GM23338 (cell line): ENCODE measurements at regions not wholly inside any gene's neighbourhood (a gene's known extent, or its start where the extent isn't known, plus 50 kb on each side); places are given as distances from the start of the nearest gene placed in this dataset.

Experiments used
- ATAC-seq: fragments of 200-7000 bp; cut with Tn5 transposase; 3 replicates; pipeline ENCODE4 v1.9.1; 2020
- DNase-seq: peaks from one replicate; pipeline ENCODE4 v3.0.0-alpha.2; 2015; ENCODE audit warnings: low spot score
- H2AFZ ChIP-seq: fragments of 200-600 bp; sonication (generic); 2 replicates; pipeline ENCODE4 v1.8.0; 2016; ENCODE audit warnings: antibody characterized with exemption, mild to moderate bottlenecking, moderate library complexity
- H3F3A ChIP-seq: fragments of 200-600 bp; sonication (generic); replicated peaks from 2 replicates; pipeline ENCODE4 v1.8.0; 2017; ENCODE audit warnings: antibody characterized with exemption, mixed run types, low read depth
- H3K27ac ChIP-seq: fragments of 200-600 bp; sonication (generic); 2 replicates; pipeline ENCODE4 v1.6.1; 2016; ENCODE audit warnings: low read depth
- H3K27me3 ChIP-seq: fragments of 200-600 bp; sonication (generic); 2 replicates; pipeline ENCODE4 v1.8.0; 2016; ENCODE audit warnings: mild to moderate bottlenecking, mixed run types, moderate library complexity; ENCODE audit not compliant: insufficient read depth
- H3K36me3 ChIP-seq: fragments of 200-600 bp; sonication (generic); 2 replicates; pipeline ENCODE4 v1.8.0; 2016; ENCODE audit warnings: mild to moderate bottlenecking; ENCODE audit not compliant: insufficient read depth
- H3K4me1 ChIP-seq: fragments of 200-600 bp; sonication (generic); 2 replicates; pipeline ENCODE4 v1.8.0; 2016; ENCODE audit warnings: mild to moderate bottlenecking, moderate library complexity; ENCODE audit not compliant: insufficient read depth
- H3K4me2 ChIP-seq: fragments of 200-600 bp; sonication (generic); 2 replicates; pipeline ENCODE4 v1.7.1; 2017; ENCODE audit warnings: mixed run types
- H3K4me3 ChIP-seq: fragments of 200-600 bp; sonication (generic); 2 replicates; pipeline ENCODE4 v1.6.1; 2016; ENCODE audit warnings: mixed run types
- H3K79me2 ChIP-seq: fragments of 200-600 bp; sonication (generic); replicated peaks from 2 replicates; pipeline ENCODE4 v1.8.0; 2017; ENCODE audit warnings: mild to moderate bottlenecking; ENCODE audit not compliant: insufficient read depth
- H3K9me2 ChIP-seq: fragments of 200-600 bp; sonication (generic); 2 replicates; pipeline ENCODE4 v1.8.0; 2017; ENCODE audit not compliant: insufficient read depth
- H4K20me1 ChIP-seq: fragments of 200-600 bp; sonication (generic); replicated peaks from 2 replicates; pipeline ENCODE4 v1.8.0; 2017; ENCODE audit warnings: mild to moderate bottlenecking; ENCODE audit not compliant: insufficient read depth
- H3K27ac Mint-ChIP-seq: 2 replicates; pipeline ENCODE4 v1.8.0; 2020; ENCODE audit warnings: inconsistent platforms, mild to moderate bottlenecking, moderate library complexity, mixed read lengths
- H3K27me3 Mint-ChIP-seq: 3 replicates; pipeline ENCODE4 v1.8.0; 2022; ENCODE audit warnings: low read depth, mild to moderate bottlenecking, moderate library complexity, mixed read lengths, inconsistent platforms; ENCODE audit not compliant: insufficient read depth, poor library complexity
- H3K36me3 Mint-ChIP-seq: 3 replicates; pipeline ENCODE4 v1.8.0; 2021; ENCODE audit warnings: low read depth, mild to moderate bottlenecking, inconsistent platforms, moderate library complexity, mixed read lengths
- H3K4me1 Mint-ChIP-seq: 3 replicates; pipeline ENCODE4 v1.8.0; 2020; ENCODE audit warnings: mild to moderate bottlenecking, inconsistent platforms, mixed read lengths
- H3K4me3 Mint-ChIP-seq: 3 replicates; pipeline ENCODE4 v1.8.0; 2021; ENCODE audit warnings: moderate library complexity, mild to moderate bottlenecking, inconsistent platforms, mixed read lengths
- H3K9me3 Mint-ChIP-seq: 3 replicates; pipeline ENCODE4 v1.8.0; 2020; ENCODE audit warnings: moderate library complexity, mild to moderate bottlenecking, inconsistent platforms, mixed read lengths
- CREB1 ChIP-seq: fragments of 250-450 bp; sonication (Bioruptor Pico); IDR thresholded peaks from 2 replicates; pipeline ENCODE4 v1.5.0; 2020; ENCODE audit warnings: low read depth, mild to moderate bottlenecking, moderate library complexity
- CTCF ChIP-seq, 2 experiments: fragments of 200-600 bp in 1 of 2; sonication (generic) in 1 of 2; conservative IDR thresholded peaks; 2 replicates each; pipeline versions ENCODE4 v1.5.1 to v1.6.1; 2016 to 2017; ENCODE audit warnings: antibody characterized with exemption in 2 of 2, low read depth in 2 of 2, mild to moderate bottlenecking in 2 of 2, moderate library complexity in 1 of 2
- ETS1 ChIP-seq: IDR thresholded peaks from 2 replicates; pipeline ENCODE4 v1.6.1; 2016; ENCODE audit warnings: antibody characterized with exemption
- EZH2 ChIP-seq: fragments of 200-600 bp; sonication (generic); IDR thresholded peaks from one replicate; pipeline ENCODE4 v1.8.0; 2017; ENCODE audit warnings: antibody characterized with exemption, mild to moderate bottlenecking, low read depth; ENCODE audit not compliant: unreplicated experiment
- EZH2phosphoT487 ChIP-seq: fragments of 200-600 bp; sonication (generic); IDR thresholded peaks from one replicate; pipeline ENCODE4 v1.8.1; 2018; ENCODE audit warnings: antibody characterized with exemption; ENCODE audit not compliant: unreplicated experiment
- JUNB ChIP-seq: IDR thresholded peaks from one replicate; pipeline ENCODE4 v1.6.1; 2016; ENCODE audit warnings: antibody characterized with exemption; ENCODE audit not compliant: unreplicated experiment
- NANOG ChIP-seq: IDR thresholded peaks from 2 replicates; pipeline ENCODE4 v1.6.1; 2016; ENCODE audit warnings: antibody characterized with exemption, borderline replicate concordance
- POLR2AphosphoS5 ChIP-seq: IDR thresholded peaks from 2 replicates; pipeline ENCODE4 v1.6.1; 2016; ENCODE audit warnings: antibody characterized with exemption, low read depth
- REST ChIP-seq: IDR thresholded peaks from one replicate; pipeline ENCODE4 v1.6.1; 2018; ENCODE audit warnings: antibody characterized with exemption; ENCODE audit not compliant: unreplicated experiment
- STAT1 ChIP-seq: IDR thresholded peaks from one replicate; pipeline ENCODE4 v1.6.1; 2016; ENCODE audit warnings: antibody characterized with exemption; ENCODE audit not compliant: unreplicated experiment
- ZNF114 ChIP-seq: fragments of 250-450 bp; sonication (Bioruptor Pico); IDR thresholded peaks from 2 replicates; pipeline ENCODE4 v1.5.0; 2020; ENCODE audit warnings: mild to moderate bottlenecking, moderate library complexity
- ZNF331 ChIP-seq: fragments of 250-450 bp; sonication (Bioruptor Pico); IDR thresholded peaks from 2 replicates; pipeline ENCODE4 v1.5.0; 2020; ENCODE audit warnings: low read depth, mild to moderate bottlenecking, moderate library complexity
- TF ChIP-seq, protein P1 (sequence below): fragments of 250-450 bp; sonication (Bioruptor Pico); IDR thresholded peaks from 2 replicates; pipeline ENCODE4 v1.5.0; 2020; ENCODE audit warnings: mild to moderate bottlenecking, moderate library complexity

- DNase-seq = no peak
- Mint-ChIP-seq H3K27ac (no peak overlapping the region), H3K36me3 (no peaks in the 10 kb centered on the region; the same call in 2 of the 3 replicates), H3K4me1 (no peaks in the 10 kb centered on the region), H3K9me3 (peaks cover 14% of the 10 kb centered on the region), H3K4me3 (no peak overlapping the region), H3K27me3 (no peaks in the 10 kb centered on the region)
- Histone ChIP-seq H2AFZ (no peak overlapping the region), H4K20me1 (no peaks in the 10 kb centered on the region), H3K79me2 (no peaks in the 10 kb centered on the region), H3F3A (no peaks in the 10 kb centered on the region), H3K27ac (no peak overlapping the region), H3K27me3 (no peaks in the 10 kb centered on the region), H3K36me3 (no peaks in the 10 kb centered on the region), H3K9me2 (no peaks in the 10 kb centered on the region), H3K4me1 (no peaks in the 10 kb centered on the region), H3K4me3 (no peak overlapping the region), H3K4me2 (no peak overlapping the region)
- ATAC-seq = no peak
- no peak for TF ChIP-seq ZNF331 (CRISPR knock-in tag)
- TF ChIP-seq NANOG = no peak
- TF ChIP-seq REST = no peak
- no peak for TF ChIP-seq CTCF (conservative IDR thresholded peaks at IDR 0.05; ENCODE audit: low read depth in 2 of 2)
- TF ChIP-seq CREB1 = no peak
- no peak for TF ChIP-seq JUNB
- TF ChIP-seq EZH2 = no peak
- TF ChIP-seq STAT1 = no peak
- TF ChIP-seq, protein P1, sequence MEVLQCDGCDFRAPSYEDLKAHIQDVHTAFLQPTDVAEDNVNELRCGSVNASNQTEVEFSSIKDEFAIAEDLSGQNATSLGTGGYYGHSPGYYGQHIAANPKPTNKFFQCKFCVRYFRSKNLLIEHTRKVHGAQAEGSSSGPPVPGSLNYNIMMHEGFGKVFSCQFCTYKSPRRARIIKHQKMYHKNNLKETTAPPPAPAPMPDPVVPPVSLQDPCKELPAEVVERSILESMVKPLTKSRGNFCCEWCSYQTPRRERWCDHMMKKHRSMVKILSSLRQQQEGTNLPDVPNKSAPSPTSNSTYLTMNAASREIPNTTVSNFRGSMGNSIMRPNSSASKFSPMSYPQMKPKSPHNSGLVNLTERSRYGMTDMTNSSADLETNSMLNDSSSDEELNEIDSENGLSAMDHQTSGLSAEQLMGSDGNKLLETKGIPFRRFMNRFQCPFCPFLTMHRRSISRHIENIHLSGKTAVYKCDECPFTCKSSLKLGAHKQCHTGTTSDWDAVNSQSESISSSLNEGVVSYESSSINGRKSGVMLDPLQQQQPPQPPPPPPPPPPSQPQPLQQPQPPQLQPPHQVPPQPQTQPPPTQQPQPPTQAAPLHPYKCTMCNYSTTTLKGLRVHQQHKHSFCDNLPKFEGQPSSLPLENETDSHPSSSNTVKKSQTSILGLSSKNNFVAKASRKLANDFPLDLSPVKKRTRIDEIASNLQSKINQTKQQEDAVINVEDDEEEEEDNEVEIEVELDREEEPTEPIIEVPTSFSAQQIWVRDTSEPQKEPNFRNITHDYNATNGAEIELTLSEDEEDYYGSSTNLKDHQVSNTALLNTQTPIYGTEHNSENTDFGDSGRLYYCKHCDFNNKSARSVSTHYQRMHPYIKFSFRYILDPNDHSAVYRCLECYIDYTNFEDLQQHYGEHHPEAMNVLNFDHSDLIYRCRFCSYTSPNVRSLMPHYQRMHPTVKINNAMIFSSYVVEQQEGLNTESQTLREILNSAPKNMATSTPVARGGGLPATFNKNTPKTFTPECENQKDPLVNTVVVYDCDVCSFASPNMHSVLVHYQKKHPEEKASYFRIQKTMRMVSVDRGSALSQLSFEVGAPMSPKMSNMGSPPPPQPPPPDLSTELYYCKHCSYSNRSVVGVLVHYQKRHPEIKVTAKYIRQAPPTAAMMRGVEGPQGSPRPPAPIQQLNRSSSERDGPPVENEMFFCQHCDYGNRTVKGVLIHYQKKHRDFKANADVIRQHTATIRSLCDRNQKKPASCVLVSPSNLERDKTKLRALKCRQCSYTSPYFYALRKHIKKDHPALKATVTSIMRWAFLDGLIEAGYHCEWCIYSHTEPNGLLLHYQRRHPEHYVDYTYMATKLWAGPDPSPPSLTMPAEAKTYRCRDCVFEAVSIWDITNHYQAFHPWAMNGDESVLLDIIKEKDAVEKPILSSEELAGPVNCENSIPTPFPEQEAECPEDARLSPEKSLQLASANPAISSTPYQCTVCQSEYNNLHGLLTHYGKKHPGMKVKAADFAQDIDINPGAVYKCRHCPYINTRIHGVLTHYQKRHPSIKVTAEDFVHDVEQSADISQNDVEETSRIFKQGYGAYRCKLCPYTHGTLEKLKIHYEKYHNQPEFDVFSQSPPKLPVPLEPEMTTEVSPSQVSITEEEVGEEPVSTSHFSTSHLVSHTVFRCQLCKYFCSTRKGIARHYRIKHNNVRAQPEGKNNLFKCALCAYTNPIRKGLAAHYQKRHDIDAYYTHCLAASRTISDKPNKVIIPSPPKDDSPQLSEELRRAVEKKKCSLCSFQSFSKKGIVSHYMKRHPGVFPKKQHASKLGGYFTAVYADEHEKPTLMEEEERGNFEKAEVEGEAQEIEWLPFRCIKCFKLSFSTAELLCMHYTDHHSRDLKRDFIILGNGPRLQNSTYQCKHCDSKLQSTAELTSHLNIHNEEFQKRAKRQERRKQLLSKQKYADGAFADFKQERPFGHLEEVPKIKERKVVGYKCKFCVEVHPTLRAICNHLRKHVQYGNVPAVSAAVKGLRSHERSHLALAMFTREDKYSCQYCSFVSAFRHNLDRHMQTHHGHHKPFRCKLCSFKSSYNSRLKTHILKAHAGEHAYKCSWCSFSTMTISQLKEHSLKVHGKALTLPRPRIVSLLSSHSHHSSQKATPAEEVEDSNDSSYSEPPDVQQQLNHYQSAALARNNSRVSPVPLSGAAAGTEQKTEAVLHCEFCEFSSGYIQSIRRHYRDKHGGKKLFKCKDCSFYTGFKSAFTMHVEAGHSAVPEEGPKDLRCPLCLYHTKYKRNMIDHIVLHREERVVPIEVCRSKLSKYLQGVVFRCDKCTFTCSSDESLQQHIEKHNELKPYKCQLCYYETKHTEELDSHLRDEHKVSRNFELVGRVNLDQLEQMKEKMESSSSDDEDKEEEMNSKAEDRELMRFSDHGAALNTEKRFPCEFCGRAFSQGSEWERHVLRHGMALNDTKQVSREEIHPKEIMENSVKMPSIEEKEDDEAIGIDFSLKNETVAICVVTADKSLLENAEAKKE = no peak
- no peak for TF ChIP-seq ZNF114 (CRISPR knock-in tag)
- no peak for TF ChIP-seq POLR2AphosphoS5
- TF ChIP-seq EZH2phosphoT487 = no peak
- no peak for TF ChIP-seq ETS1
Observed at GRCh38 chr6:66326228-66326627, 619.2 kb upstream of the EYS start.
